KBM-7 (cell line): ENCODE measurements at regions not wholly inside any gene's neighbourhood (a gene's known extent, or its start where the extent isn't known, plus 50 kb on each side); places are given as distances from the start of the nearest gene placed in this dataset.
"Not testable (repeated sequence)": the region's sequence is repeated elsewhere in the genome, so short reads cannot be mapped to it uniquely, and the experiment has no call there.

Source experiments
- DNase-seq: peaks from one replicate; pipeline ENCODE4 v3.0.0-alpha.2; 2015
- in situ Hi-C: fragments of 300-500 bp; cut with MboI; formaldehyde crosslinking; loops from 2 replicates; pipeline ENCODE4 v1.14.3; 2020; ENCODE audit warnings: low sequenced_read_pairs, low pct_unique_long_range_greater_than_20kb, mixed read lengths

DNA sequence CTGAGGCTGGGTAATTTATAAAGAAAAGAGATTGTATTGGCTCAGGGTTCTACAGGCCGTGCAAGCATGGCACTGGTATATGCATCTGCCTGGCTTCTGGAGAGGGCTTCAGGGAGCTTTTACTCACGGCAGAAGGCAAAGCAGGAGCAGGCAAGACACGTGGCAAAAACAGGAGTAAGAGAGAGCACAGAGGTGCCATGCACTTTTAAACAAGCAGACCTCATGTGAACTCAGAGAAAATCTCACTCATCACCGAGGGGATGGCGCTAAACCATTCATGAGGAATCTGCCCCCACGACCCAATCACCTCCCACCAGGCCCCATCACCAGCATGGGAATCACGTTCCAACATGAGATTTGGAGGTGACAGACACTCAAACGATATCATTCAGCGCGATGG lies 400.7 kb upstream of the RUNX1 start:
- in situ Hi-C loops: no loop called here
- no peak for DNase-seq

DNA sequence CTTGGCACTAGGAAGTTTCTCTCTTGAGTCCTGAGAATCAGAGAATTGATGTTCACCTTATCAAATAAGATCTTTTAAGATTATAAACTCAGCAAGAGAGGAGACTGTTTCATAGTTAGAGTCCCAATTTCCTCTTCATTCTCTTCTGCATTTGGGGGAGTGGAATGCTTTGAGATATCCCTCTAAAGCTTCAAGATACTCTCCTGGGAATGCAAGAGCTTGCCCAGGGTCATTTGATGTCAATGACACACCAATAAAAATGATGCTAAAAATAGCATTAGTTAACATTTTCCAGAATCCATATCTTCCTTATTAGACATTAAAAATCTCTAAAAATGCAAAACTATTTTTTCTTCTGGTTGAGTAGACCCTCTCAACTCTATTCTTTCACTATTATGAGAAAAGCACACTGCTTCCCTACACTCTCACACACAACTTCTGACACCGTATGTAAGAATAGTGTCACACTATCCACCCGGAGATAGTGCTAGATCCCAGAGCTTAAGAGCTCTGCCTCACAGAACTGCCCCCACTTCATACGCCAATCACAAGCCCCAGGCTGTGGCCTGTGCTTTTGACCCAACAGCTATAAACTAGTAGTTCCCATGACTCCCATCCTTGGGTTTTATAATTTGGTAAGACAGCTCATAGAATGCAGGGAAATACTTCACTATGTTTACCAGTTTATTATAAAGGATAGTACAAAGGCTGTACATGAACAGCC lies 399.9 kb upstream of the RUNX1 start:
- in situ Hi-C loops: no loop called here
- no peak for DNase-seq

DNA sequence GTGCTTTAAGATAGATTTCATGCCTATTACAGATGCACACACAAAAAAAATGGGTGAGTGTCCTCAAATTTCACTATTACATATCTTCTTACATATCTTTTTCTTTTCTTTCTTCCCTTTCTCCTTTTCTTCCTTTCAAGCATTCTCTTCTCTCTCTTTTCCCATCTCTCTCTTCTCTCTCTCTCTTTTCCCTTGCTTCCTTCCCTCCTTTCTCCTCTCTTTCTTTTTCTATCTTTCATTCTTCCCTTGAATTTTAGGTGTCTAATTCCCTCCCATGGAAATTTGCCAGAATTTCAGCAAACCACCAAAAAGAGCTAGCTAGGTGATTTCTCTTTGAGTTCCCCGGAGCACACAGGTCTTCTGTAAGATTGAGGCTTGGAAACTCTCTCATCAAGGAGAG lies 395.3 kb upstream of the RUNX1 start:
- no peak for DNase-seq
- in situ Hi-C loops: no loop called here

DNA sequence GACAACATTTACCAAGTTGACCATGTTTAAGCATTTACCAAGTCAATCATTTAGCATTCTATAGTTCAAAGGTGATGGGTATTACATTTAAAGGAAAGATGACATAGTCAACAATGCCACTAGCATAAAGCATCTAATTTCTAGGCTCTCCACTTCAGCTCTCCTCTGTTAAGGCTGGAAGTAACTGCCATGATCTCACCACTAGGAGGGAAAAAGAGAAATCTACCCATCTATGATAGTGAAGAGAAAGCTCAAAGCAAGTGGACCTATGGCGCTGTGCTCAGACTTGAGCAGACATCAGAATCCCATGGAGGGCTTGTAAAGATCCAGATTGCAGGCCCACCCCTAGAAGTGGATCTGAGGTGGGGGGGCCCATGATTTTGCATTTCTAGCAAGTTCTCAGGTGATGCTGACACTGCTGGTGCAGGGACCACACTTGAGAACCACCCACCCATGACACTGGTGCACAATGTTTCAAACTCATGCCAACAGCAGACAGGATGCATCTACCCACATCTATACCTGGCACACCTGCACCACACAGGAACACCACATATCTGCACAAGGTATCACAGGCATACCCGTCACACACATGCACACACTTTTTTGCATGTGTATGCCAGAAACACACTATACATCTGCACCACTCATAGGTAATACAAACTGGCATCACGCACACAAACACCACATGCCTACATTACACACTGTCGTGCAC lies 392.9 kb upstream of the RUNX1 start:
- no peak for DNase-seq
- in situ Hi-C loops: no loop called here

DNA sequence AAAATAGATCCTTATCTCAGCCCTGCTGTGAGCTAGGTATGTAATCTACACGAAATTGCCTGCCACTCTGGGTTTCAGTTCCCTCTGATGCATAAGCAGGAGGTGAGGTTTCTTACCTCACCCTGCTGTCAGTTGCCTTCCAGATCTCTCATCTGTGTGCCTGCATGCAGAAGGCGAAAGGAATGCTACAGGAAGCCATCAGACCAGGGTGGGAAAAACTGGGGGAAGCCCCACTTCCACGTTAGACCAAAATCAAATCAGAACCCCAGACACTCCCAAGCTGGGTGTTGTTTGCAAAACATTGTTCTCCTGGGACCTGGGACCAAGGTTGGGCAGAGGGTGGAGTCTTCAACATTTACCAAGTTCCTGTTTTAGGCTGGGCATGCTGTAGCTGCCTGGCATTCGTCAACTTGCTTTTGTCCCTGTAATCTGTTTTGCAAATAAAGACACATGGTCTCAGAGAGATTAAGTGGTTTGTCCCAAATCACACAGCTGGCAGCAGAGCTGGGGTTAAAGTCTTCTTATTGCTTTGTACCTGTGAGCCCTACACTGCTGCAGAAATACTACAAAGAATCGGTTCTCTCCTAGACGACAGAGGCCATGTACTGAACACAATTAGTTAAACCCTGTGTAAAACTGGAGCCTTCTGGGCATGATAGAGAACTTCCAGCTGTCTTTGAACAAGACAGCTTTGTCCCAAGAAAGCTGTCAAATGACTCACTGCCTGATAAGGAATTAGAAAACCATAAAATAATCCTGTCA lies 389.7 kb upstream of the RUNX1 start:
- in situ Hi-C loops: no loop called here
- DNase-seq: peak; percentile 64

DNA sequence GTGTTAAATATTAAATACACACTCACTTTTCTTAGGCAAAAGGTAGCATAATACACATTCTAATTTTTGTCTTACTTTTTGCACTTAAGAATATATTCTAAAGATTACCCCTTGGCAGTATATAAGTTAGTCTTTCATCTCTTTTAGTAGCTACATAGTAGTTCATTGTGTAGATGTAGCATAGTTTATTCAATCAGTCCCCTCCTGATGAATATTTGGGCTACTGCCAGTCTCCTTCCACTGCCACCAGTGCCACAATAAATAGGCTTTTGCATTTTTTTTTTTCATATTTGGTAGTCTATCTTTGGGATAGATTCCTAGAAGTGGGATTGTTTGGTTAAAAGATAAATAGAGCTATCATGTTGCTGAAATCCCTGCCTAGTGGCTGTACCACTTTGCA lies 388.8 kb upstream of the RUNX1 start:
- in situ Hi-C loops: no loop called here
- no peak for DNase-seq

DNA sequence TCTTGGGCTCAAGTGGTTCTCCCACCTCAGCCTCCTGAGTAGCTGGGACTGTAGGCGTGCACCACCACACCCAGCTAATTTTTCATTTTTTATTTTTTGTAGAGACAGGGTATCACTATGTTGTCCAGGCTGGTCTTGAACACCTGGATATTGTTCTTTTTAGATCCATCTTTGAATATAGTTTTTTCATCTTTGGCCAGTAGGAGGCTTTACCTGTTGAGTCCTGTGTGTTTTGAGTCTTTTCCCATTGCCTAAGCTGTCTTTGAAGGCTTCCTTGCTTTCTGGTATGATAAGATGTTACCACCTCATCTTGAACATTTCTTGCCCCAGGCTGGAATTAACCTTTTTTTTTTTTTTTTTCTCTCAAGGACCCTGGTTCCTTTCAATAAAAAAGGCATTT lies 387.8 kb upstream of the RUNX1 start:
- in situ Hi-C loops: no loop called here
- peak; percentile 28 for DNase-seq

DNA sequence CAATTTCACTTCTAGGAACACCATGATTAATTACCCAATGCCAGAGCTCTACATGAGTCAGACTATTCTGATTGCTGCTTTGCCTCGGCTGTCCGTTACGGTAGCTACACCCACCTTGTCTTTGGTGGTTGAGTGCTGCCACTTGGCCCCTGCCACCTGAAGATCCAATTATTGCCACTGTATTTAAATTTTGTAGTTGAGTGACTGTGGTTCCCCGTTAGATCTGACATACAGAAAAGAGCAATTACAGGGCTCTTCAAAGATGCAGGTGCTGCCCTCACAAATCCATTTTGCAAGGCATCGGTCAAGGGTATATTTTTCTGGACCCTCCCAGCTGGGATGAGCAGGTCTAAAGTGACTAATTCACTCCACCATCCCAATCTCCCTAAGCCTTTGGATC lies 383.5 kb upstream of the RUNX1 start:
- DNase-seq, in situ Hi-C loops: not testable (repeated sequence)

DNA sequence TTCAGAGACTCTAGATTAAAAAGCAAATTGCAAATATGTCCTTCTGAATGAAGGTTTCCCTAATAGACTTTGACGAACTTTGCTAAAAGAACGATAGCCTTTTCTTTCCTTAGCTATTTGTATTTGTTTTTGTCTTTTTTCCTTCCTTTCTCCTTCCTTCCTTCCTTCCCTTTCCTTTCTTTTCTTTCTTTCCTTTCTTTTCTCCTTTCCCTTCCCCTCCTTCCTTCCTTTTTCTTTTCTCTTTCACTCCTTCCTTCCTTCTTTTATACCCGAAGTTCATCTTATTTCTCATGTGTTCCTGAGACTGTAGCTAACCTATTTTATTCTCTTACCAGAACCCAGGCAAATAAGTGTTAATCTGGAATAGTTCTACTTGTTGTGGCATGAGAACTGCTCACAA lies 381.2 kb upstream of the RUNX1 start:
- no peak for DNase-seq
- in situ Hi-C loops: no loop called here

DNA sequence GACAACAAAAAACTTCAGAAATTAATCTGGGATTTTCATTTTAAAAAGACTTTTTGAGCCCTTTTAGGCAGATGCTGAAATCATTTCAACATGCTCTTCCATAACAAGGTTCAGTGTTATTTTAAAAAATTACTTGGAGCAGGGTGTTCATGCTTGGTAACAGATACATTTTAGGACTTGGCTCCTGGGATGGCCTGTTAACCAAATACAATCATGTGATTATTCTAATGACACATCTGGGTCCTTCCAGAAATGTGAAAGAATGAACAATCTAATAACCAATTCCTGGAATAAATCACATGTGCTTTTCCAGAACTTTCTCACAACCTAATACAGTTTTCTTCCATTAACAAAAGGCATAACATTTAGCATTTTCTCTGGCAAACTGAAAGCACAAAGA lies 379.8 kb upstream of the RUNX1 start:
- no peak for DNase-seq
- in situ Hi-C loops: no loop called here

DNA sequence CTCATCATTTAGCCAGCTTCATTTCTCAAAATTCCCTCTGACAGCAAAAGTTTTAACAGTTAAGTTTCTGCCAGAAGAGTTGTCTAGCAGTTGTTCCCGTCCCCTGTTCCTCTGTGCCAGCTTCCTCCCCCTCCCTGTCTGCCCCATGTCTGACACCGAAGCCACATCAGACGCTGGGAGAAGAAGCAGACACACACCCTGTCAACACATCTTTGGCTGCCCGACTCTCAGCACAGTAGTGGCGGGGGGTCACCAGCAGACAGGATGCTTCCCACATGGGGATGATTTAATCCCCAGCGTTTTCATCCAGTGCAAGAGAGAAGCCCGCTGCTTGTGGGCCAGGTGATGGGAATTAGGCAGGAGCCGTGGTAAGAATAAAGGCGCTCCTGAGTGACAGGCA lies 379.4 kb upstream of the RUNX1 start:
- in situ Hi-C loops: no loop called here
- peak; percentile 52 for DNase-seq

DNA sequence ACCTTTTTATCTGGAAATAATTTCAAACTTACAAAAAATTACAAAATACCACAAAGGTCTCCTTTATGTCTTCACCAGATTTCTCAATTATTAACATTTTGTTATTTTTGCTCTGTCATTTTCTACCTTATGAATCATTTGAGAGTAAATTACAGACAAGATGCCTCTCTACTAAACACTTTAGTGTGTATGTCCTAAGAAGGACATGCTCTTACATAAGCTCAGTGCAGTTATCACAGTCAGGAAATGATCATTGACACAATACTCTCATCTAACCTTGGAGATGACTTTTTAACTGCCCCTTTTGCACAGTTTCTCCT lies 378.9 kb upstream of the RUNX1 start:
- DNase-seq: no peak
- in situ Hi-C loops: no loop called here

DNA sequence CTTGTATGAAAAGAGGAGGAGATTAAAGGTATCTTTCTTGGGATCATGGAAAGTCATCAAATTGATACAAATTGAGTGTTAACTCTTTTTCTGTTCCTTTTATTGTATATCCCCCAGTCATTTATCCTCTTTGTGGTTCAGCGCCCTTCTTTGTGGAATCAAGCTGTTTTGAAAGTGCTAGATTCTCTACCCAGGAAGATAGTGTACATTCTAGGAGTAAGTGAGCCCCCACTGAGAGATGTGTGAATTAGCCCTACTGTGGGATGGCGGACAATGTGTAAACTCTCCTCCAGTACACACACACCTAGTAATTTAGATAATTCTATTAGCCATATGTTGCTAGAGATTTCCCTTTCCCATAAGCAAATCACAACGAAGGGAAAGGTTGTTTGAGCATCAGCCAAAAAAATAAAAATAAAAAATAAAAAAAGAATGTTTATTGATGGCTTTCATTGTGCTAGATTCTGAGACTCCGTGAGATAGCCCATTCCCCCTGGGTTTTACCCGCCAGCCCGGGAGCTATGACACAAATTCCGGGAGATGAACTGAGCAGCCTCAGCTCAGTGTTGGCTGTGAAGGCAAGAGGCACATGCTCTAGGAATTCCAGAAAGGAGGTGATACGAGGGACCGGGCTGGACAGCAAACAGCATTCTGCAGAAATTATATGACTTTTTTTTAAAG lies 378.4 kb upstream of the RUNX1 start:
- in situ Hi-C loops: no loop called here
- no peak for DNase-seq

DNA sequence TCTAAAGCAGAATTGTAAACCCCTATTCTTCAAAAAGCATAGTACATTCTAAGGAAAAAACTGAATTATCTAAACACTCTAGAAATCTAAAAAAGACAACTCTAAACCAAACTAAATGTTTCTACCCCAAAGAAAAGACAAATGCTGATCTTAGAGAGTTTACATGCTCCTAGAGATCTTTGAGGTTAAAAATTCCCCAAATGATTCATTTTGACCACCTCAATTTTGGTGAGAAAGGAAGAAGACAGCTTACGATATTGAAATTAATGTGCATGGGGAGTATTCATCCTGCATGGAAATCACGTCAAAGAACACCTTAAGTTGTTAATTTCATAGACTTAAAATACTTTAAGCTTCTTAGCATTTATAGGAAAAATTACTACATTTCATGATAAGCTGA lies 377.8 kb upstream of the RUNX1 start:
- in situ Hi-C loops: no loop called here
- DNase-seq: no peak

DNA sequence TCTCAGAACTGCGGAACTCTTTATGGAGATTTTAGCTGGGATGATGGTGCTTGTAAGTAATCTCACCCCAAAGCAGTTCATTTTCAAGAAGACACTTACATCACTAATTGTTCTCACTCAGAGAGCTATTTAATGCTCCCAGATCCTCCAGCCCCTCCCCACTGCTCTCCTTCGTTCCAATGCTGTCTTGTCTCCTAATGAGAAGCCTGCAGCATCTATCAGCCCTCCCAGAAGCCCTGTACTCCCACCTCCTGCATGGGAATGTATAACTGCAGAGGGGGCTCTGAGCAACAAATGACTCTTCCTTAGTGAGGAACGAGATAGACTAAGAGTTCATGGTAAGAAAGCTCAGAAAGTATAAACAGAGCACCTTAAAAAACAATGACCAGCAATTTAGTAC lies 377.4 kb upstream of the RUNX1 start:
- no peak for DNase-seq
- in situ Hi-C loops: no loop called here

DNA sequence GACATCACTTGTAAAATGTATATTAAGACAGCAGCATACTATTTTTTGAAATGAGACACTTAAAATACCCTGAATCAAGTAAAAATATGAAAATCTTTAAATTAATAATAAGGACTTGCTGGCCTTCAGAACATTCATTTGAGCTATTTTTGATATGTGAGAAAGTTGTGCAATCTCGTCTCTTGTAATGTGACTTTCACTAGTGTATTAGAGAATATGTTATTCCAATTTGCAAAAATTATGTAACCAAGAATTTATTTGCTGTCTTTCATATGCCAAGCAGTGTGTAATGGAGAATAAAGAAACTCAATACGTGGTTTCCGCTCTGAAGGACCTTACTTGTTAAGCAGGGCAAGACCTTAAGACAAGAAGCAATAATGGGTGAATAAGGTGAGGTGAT lies 375.0 kb upstream of the RUNX1 start:
- in situ Hi-C loops: no loop called here
- no peak for DNase-seq

DNA sequence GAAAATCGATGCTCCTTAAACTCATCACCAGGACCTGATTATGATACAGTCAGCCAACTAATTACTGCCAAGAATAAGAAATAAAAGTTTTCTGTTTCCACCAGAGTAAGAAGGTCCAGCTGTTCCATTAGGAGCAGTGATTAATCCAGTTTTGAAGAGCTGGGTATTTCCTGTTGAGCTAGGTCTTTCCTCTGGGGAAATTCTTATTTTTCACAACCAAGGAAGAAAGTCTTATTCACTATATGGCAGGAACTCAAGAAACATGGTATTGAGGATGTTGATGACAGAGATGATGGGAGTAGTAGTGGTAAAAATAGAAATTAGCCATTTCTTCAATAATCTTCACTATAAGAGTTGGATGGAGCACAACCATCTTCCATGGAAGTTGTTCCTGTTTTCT lies 374.6 kb upstream of the RUNX1 start:
- DNase-seq: no peak
- in situ Hi-C loops: no loop called here

DNA sequence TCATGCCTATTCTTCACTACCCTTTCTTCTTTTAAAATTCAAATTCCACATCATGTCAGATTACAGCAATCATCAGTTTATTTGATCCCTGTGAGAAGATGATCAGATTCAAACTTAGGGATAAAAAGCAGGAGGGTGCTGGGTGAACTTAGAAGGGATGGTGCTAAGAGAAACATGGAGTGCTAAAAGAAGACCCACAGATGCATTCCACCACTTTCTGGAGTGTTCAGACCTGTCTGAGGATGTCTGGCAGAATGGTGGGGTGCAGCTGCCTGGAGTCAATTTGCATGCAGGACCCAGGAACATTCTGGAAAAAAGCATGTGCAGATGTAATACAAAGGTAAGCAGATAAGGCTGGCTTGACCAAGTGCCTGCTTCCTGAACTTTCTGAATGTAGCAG lies 372.9 kb upstream of the RUNX1 start:
- no peak for DNase-seq
- in situ Hi-C loops: no loop called here

DNA sequence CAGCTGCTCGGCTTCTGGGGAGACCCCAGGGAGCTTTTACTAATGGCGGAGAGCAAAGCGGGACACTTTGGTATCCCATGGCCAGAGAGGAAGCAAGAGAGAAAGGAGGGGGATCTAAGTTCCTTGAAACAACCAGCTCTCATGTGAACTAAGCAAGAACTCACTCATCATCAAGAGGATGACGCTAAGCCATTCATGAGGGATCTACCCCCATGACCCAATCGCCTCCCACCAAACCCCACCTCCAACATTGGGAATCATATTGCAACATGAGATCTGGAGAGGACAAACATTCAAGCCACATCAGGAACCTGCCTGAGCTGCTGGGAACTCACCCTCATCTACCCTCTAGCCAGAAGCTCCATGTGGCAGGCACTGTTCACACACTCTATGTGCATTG lies 372.1 kb upstream of the RUNX1 start:
- in situ Hi-C loops: no loop called here

DNA sequence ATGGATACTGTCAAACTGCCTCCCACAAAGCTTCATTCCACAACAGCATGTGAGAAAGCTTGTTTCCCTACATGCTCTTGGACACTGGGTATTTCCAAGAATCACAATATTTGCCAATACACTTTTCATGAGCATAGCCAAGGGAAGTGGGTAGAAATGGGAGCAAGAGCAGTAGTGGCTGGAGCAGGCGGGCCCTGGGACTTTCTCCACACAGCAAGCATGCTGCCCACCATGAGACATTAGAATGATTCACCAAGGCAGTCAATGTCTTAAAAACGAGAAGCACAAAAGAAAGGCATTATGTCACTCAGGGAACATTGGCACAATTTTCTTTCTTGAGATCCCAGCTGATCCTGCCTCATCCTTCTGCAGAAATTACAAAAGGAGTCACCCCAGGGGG lies 371.6 kb upstream of the RUNX1 start:
- in situ Hi-C loops: no loop called here
- DNase-seq: no peak

More for the DNA sequence above, 372.1 kb upstream of the RUNX1 start:
- DNase-seq: no peak
